PFSK-1 (cell line): ENCODE measurements at regions not wholly inside any gene's neighbourhood (a gene's known extent, or its start where the extent isn't known, plus 50 kb on each side); places are given as distances from the start of the nearest gene placed in this dataset.

Experiments used
- POLR2AphosphoS5 ChIP-seq: IDR thresholded peaks from 2 replicates; pipeline ENCODE4 v1.6.1; 2012; ENCODE audit warnings: low read depth, mild to moderate bottlenecking, control low read depth, low read length, moderate library complexity
- SIN3A ChIP-seq: IDR thresholded peaks from 2 replicates; pipeline ENCODE4 v1.6.1; 2012; ENCODE audit warnings: mild to moderate bottlenecking, low read length, moderate library complexity, borderline replicate concordance; ENCODE audit not compliant: insufficient read depth
- TAF1 ChIP-seq: IDR thresholded peaks from 2 replicates; pipeline ENCODE4 v1.6.1; 2012; ENCODE audit warnings: low read length, control low read depth, borderline replicate concordance; ENCODE audit not compliant: insufficient read depth
- TF ChIP-seq, protein P1 (sequence below), 2 experiments: IDR thresholded peaks; 2 replicates each; pipeline versions ENCODE4 v1.6.1 to v1.8.0; 2011 to 2012; ENCODE audit warnings: low read depth in 2 of 2, low read length in 2 of 2, control low read depth in 1 of 2, inconsistent platforms in 1 of 2, mild to moderate bottlenecking in 1 of 2, moderate library complexity in 1 of 2; ENCODE audit not compliant: insufficient read depth in 1 of 2

DNA sequence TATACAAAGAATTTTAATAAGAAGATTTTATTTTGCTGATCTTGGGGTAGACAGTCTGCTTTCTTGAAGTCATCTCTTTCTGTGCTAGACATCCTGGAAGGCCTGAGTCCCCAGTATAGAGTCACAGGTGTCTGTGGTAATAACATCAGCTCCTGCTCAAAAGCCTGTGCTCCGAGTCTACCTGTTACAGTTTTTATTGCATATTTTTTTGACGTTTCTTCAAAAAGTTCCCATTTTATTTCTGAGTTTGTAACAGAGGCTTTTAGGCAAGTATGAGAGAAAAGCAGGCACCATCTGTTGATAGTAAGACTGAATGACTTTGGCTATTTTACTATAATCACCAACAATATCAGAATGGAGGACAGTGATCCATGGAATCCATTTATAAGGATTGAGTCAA is 58.0 kb upstream of the WDR26 start:
- no peak for TF ChIP-seq POLR2AphosphoS5
- TF ChIP-seq, protein P1, sequence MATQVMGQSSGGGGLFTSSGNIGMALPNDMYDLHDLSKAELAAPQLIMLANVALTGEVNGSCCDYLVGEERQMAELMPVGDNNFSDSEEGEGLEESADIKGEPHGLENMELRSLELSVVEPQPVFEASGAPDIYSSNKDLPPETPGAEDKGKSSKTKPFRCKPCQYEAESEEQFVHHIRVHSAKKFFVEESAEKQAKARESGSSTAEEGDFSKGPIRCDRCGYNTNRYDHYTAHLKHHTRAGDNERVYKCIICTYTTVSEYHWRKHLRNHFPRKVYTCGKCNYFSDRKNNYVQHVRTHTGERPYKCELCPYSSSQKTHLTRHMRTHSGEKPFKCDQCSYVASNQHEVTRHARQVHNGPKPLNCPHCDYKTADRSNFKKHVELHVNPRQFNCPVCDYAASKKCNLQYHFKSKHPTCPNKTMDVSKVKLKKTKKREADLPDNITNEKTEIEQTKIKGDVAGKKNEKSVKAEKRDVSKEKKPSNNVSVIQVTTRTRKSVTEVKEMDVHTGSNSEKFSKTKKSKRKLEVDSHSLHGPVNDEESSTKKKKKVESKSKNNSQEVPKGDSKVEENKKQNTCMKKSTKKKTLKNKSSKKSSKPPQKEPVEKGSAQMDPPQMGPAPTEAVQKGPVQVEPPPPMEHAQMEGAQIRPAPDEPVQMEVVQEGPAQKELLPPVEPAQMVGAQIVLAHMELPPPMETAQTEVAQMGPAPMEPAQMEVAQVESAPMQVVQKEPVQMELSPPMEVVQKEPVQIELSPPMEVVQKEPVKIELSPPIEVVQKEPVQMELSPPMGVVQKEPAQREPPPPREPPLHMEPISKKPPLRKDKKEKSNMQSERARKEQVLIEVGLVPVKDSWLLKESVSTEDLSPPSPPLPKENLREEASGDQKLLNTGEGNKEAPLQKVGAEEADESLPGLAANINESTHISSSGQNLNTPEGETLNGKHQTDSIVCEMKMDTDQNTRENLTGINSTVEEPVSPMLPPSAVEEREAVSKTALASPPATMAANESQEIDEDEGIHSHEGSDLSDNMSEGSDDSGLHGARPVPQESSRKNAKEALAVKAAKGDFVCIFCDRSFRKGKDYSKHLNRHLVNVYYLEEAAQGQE (IDR thresholded peaks at IDR 0.05; ENCODE audit: insufficient read depth in 1 of 2, low read depth in 2 of 2, low read length in 2 of 2) = no peak
- no peak for TF ChIP-seq SIN3A
- TF ChIP-seq TAF1 = no peak
